Loucy (cell line): ENCODE measurements at regions not wholly inside any gene's neighbourhood (a gene's known extent, or its start where the extent isn't known, plus 50 kb on each side); places are given as distances from the start of the nearest gene placed in this dataset.

Experiments
- H2AFZ ChIP-seq: fragments of 200-600 bp; sonication (generic); 2 replicates; pipeline ENCODE4 v1.6.0; 2016; ENCODE audit warnings: antibody characterized with exemption, mild to moderate bottlenecking, low read length, moderate library complexity
- H3F3A ChIP-seq: fragments of 200-600 bp; 2 replicates; pipeline ENCODE4 v1.6.0; 2016; ENCODE audit warnings: antibody characterized with exemption, low read depth, mild to moderate bottlenecking
- H3K27me3 ChIP-seq: fragments of 200-600 bp; sonication (generic); 2 replicates; pipeline ENCODE4 v1.6.1; 2014; ENCODE audit warnings: low read length, mild to moderate bottlenecking; ENCODE audit not compliant: insufficient read depth, poor library complexity, severe bottlenecking
- H3K36me3 ChIP-seq: fragments of 200-600 bp; sonication (generic); 2 replicates; pipeline ENCODE4 v1.6.1; 2016; ENCODE audit warnings: low read length; ENCODE audit not compliant: insufficient read depth
- H3K4me1 ChIP-seq: fragments of 200-600 bp; sonication (generic); 2 replicates; pipeline ENCODE4 v1.5.1; 2014; ENCODE audit warnings: low read length, mild to moderate bottlenecking; ENCODE audit not compliant: insufficient read depth, poor library complexity, severe bottlenecking
- H3K4me2 ChIP-seq: fragments of 200-600 bp; sonication (generic); 2 replicates; pipeline ENCODE4 v1.6.0; 2014; ENCODE audit warnings: antibody characterized with exemption, low read length, low read depth, mild to moderate bottlenecking; ENCODE audit not compliant: poor library complexity, severe bottlenecking
- H3K4me3 ChIP-seq: fragments of 200-600 bp; sonication (generic); 2 replicates; pipeline ENCODE4 v1.5.1; 2014; ENCODE audit warnings: low read length, mild to moderate bottlenecking, mixed read lengths; ENCODE audit not compliant: poor library complexity, severe bottlenecking
- H3K79me2 ChIP-seq: fragments of 200-600 bp; sonication (generic); 2 replicates; pipeline ENCODE4 v1.6.1; 2014; ENCODE audit warnings: low read length; ENCODE audit not compliant: insufficient read depth
- H3K9ac ChIP-seq: fragments of 200-600 bp; sonication (generic); 2 replicates; pipeline ENCODE4 v1.6.0; 2014; ENCODE audit warnings: mild to moderate bottlenecking, low read depth, low read length, moderate library complexity; ENCODE audit not compliant: poor library complexity, severe bottlenecking
- H3K9me2 ChIP-seq: fragments of 200-600 bp; sonication (generic); replicated peaks from 2 replicates; pipeline ENCODE4 v1.6.1; 2016; ENCODE audit warnings: low read depth, low read length, mixed read lengths
- H3K9me3 ChIP-seq: fragments of 200-600 bp; sonication (generic); 2 replicates; pipeline ENCODE4 v1.6.1; 2014; ENCODE audit warnings: mild to moderate bottlenecking, antibody characterized with exemption, low read length, low read depth; ENCODE audit not compliant: insufficient read depth
- H4K20me1 ChIP-seq: fragments of 200-600 bp; sonication (generic); 2 replicates; pipeline ENCODE4 v1.6.0; 2014; ENCODE audit warnings: antibody characterized with exemption, low read length, mild to moderate bottlenecking; ENCODE audit not compliant: insufficient read depth, poor library complexity, severe bottlenecking
- EZH2phosphoT487 ChIP-seq: fragments of 200-600 bp; IDR thresholded peaks from 2 replicates; pipeline ENCODE4 v1.6.1; 2018; ENCODE audit warnings: antibody characterized with exemption, mild to moderate bottlenecking, moderate library complexity, borderline replicate concordance
- TF ChIP-seq, protein P1 (sequence below): fragments of 200-600 bp; sonication (generic); conservative IDR thresholded peaks from 2 replicates; pipeline ENCODE4 v1.5.1; 2014; ENCODE audit warnings: mild to moderate bottlenecking, antibody characterized with exemption, low read length

DNA sequence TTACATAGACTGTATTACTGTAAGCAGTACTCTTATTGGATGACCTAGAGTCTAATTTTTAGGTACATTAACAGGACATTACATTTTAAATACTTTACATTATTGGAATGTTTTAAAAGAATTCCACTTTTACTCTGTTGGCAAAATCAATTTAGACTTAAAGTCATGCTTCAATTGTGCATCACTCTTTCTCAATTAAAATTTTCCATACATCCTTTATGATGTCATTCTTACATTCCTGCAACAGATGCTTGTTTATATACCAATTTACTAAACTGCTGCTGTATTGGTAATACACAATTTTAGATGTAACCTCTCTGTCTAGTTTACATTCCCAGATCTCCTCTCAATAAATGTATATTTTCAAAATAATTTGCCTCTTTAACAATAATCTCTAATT, 440.1 kb downstream of the ZEB2 start:
- Histone ChIP-seq H3K9ac (no peak overlapping the region), H3K4me1 (peaks cover under 1% of the 10 kb centered on the region), H3K36me3 (peaks cover 4% of the 10 kb centered on the region; the same call in 1 of the 2 replicates), H3K4me2 (no peak overlapping the region), H4K20me1 (no peaks in the 10 kb centered on the region), H3K4me3 (no peak overlapping the region), H3K9me2 (no peaks in the 10 kb centered on the region), H3K27me3 (no peaks in the 10 kb centered on the region), H3F3A (no peaks in the 10 kb centered on the region), H3K9me3 (no peaks in the 10 kb centered on the region), H3K79me2 (no peaks in the 10 kb centered on the region), H2AFZ (no peak overlapping the region)
- no peak for TF ChIP-seq EZH2phosphoT487
- TF ChIP-seq, protein P1, sequence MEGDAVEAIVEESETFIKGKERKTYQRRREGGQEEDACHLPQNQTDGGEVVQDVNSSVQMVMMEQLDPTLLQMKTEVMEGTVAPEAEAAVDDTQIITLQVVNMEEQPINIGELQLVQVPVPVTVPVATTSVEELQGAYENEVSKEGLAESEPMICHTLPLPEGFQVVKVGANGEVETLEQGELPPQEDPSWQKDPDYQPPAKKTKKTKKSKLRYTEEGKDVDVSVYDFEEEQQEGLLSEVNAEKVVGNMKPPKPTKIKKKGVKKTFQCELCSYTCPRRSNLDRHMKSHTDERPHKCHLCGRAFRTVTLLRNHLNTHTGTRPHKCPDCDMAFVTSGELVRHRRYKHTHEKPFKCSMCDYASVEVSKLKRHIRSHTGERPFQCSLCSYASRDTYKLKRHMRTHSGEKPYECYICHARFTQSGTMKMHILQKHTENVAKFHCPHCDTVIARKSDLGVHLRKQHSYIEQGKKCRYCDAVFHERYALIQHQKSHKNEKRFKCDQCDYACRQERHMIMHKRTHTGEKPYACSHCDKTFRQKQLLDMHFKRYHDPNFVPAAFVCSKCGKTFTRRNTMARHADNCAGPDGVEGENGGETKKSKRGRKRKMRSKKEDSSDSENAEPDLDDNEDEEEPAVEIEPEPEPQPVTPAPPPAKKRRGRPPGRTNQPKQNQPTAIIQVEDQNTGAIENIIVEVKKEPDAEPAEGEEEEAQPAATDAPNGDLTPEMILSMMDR = no peak

DNA sequence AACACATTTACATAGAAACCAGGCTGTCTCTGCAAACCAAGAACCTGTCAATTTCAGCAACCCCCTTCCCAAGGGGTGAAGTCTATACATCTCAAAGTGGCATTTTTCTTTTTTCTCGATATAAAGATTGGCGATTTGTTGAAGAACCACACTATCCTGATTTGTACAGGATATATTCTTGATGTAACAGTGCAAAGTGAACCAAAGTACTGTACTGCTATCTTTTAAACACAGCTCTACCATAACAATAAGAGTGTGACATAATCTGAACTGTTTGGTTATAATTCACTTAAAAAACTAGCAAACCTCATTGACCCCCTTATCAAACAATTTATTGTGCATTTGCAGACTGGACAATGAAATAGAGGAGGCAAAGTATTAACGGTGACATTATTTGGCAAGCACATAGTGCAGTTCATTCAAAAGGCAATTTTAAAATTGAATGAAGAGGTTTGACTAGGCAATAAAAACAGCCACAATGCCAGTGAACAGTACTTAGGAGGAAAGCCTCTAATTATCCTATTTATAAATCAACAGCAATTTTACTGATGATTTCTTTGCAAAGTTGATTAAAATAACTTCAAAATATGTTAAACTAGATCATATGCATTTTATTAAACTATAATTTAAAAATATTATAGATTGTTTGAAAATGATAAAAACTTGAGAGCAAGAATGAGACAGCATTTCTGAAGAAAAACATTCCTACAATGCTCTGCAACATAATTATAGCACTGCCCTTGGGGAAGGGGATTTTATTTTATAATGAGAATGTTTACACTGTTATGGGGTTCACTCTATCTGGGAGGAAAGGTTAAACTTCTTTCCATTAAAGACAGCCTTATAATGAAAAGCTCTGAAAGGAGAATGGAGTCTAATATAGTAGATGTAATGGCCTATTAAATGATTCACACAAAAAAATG, 440.9 kb downstream of the ZEB2 start:
- Histone ChIP-seq H3K4me3 (no peak overlapping the region), H3K9me3 (no peaks in the 10 kb centered on the region), H3K27me3 (no peaks in the 10 kb centered on the region), H3F3A (no peaks in the 10 kb centered on the region), H4K20me1 (no peaks in the 10 kb centered on the region), H3K79me2 (no peaks in the 10 kb centered on the region), H3K9me2 (no peaks in the 10 kb centered on the region), H3K4me1 (peaks cover 3% of the 10 kb centered on the region), H3K9ac (no peak overlapping the region), H3K4me2 (no peak overlapping the region), H3K36me3 (peaks cover 4% of the 10 kb centered on the region; the same call in 1 of the 2 replicates), H2AFZ (no peak overlapping the region)
- TF ChIP-seq, protein P1 = no peak
- TF ChIP-seq EZH2phosphoT487 = no peak

DNA sequence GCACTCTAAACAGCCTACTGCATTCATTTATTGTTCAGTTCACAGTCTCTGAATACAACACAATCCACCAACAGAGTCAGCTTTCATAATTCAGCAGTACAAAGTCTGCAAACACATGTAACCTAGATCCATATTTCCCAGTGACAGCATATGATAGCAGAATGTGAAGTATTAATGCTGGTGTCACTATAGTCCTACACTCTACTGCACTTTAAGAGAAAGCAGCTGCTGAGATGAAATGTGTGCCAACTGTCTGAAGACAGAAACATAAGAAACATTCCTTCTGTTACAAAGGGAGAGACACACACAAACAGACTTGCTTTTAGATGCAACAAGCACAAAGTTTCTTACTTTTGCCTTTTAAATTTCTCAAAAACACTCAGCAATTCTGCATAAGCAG, 441.8 kb downstream of the ZEB2 start:
- H2AFZ ChIP-seq = no peak overlapping the region
- H3K27me3 ChIP-seq = no peaks in the 10 kb centered on the region
- no peak overlapping the region for H3K9ac ChIP-seq
- H3K79me2 ChIP-seq = no peaks in the 10 kb centered on the region
- no peaks in the 10 kb centered on the region for H3K9me3 ChIP-seq
- H3K9me2 ChIP-seq = no peaks in the 10 kb centered on the region
- peaks cover 3% of the 10 kb centered on the region for H3K4me1 ChIP-seq
- H3K36me3 ChIP-seq = peaks cover 3% of the 10 kb centered on the region; the same call in 1 of the 2 replicates
- no peaks in the 10 kb centered on the region for H4K20me1 ChIP-seq
- TF ChIP-seq, protein P1 = no peak
- TF ChIP-seq EZH2phosphoT487 = no peak
- no peak overlapping the region for H3K4me3 ChIP-seq
- no peaks in the 10 kb centered on the region for H3F3A ChIP-seq
- H3K4me2 ChIP-seq = no peak overlapping the region
